Naive B cell (primary cell): ENCODE measurements at regions not wholly inside any gene's neighbourhood (a gene's known extent, or its start where the extent isn't known, plus 50 kb on each side); places are given as distances from the start of the nearest gene placed in this dataset.
A peak's percentile ranks its signal among the peaks of the same experiment; 100 is the strongest.

Source experiments
- ATAC-seq, 2 donors: fragments of 150-1000 bp; cut with Tn5 transposase; 2 replicates each; pipeline ENCODE4 v1.10.0; 2021; ENCODE audit warnings: low read depth in 2 of 2, mild to moderate bottlenecking in 2 of 2, moderate library complexity in 2 of 2
- DNase-seq: peaks from one replicate; pipeline ENCODE4 v3.0.0; 2022
- H3K27ac Mint-ChIP-seq, 6 donors: one replicate each; pipeline ENCODE4 v1.8.0; 2020 to 2022; ENCODE audit warnings: mild to moderate bottlenecking in 6 of 6, mixed read lengths in 6 of 6, moderate library complexity in 5 of 6, inconsistent platforms in 2 of 6
- H3K27me3 Mint-ChIP-seq, 3 donors: one replicate each; pipeline ENCODE4 v1.8.0; 2021 to 2022; ENCODE audit warnings: mixed read lengths in 3 of 3, mild to moderate bottlenecking in 1 of 3
- H3K36me3 Mint-ChIP-seq, 2 donors: one replicate each; pipeline ENCODE4 v1.8.0; 2020 to 2022; ENCODE audit warnings: mixed read lengths in 2 of 2, inconsistent platforms in 1 of 2, mild to moderate bottlenecking in 1 of 2
- H3K4me1 Mint-ChIP-seq, 3 donors: one replicate each; pipeline ENCODE4 v1.8.0; 2020 to 2022; ENCODE audit warnings: mixed read lengths in 3 of 3, inconsistent platforms in 1 of 3, mild to moderate bottlenecking in 1 of 3, moderate library complexity in 1 of 3
- H3K4me3 Mint-ChIP-seq, 8 donors: one replicate each; pipeline ENCODE4 v1.8.0; 2020 to 2022; ENCODE audit warnings: mild to moderate bottlenecking in 8 of 8, mixed read lengths in 8 of 8, moderate library complexity in 8 of 8, inconsistent platforms in 2 of 8
- H3K9me3 Mint-ChIP-seq, 7 donors: one replicate each; pipeline ENCODE4 v1.8.0; 2020 to 2022; ENCODE audit warnings: mixed read lengths in 7 of 7, mild to moderate bottlenecking in 5 of 7, inconsistent platforms in 2 of 7, moderate library complexity in 1 of 7

DNA sequence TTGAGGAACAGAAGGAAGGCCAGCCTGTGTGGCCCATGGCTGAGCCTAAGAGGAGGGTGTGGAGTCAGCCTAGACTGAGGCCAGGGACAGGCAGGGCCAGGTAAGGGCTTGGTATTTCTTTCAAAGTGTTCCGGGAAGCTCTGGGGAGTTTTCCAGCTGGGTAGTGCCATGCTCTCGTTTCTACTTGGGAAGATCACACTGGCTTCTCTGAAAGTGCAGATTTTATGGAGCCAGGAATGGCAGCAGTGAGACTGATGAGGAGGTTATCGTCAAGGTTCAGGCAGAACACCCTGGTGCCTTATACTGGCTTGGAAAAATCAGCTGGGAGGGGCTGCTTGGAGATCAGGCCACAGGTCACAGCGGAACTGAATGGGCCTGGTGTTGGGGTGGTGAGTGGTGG lies 245.1 kb downstream of the SOX11 start:
- Mint-ChIP-seq H3K36me3 (no peaks in the 10 kb centered on the region), H3K27ac (no peak overlapping the region), H3K27me3 (peaks cover 0 to 4% (median 0%) of the 10 kb centered on the region in 3 donors), H3K9me3 (peaks cover 0 to 11% (median 2%) of the 10 kb centered on the region in 7 donors), H3K4me1 (peaks cover 0 to 3% (median 0%) of the 10 kb centered on the region in 3 donors), H3K4me3 (no peak overlapping the region)
- DNase-seq (no peak), ATAC-seq (no peak)

DNA sequence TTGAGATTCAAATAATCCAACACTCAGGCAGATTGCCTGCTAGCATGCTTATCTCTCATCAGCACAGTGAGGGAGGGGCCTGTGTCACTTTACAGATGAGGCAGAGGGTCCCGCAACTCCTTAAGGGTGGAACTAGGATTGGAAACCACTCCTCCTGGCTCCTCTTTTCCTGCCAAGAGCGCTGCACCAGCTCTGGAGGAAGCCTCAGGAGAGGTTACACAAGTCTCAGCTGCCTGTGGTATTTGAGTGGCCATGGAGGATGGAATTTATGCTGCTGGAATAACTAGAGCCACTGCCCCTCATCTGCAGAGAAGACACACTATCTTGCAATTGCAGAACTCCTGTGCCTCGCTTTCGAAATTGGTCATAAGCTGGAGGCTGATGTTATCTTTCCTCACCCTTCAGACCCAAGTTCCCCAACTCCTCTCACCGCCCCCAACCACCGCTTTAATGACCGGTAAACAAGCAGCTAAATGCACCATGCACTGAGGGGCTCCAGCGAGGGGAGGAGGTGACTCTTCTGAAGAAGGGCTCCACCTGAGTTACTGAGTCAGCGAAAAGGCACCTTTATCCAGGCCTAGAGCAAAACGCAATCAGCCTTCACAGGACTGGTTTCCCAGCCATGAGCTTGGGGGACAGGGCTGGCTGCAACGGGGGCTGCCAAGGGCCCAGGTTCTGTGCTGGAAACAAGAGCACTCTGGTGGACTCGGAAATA lies 245.8 kb downstream of the SOX11 start:
- Mint-ChIP-seq H3K4me3 (no peak overlapping the region), H3K27ac (no peak overlapping the region), H3K9me3 (peaks cover 0 to 12% (median 4%) of the 10 kb centered on the region in 7 donors), H3K36me3 (no peaks in the 10 kb centered on the region), H3K4me1 (peaks cover 0 to 9% (median 0%) of the 10 kb centered on the region in 3 donors), H3K27me3 (peaks cover 0 to 4% (median 0%) of the 10 kb centered on the region in 3 donors)
- DNase-seq (no peak), ATAC-seq (no peak)

DNA sequence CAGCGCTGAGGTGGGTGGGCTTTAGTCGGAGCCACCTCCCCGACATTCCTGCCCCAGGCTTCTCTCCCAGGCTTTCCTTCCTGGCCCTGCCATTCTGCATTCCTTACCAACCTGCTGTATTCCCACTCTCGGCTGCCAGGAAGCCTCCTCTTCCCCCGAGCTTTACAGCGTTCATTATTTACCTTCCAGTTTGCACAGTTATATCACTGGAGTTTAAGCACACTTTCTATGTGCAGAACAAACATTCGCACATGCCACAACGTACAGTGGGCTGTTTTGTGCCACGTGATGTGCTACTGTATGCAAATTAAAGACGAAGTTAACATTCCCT lies 246.3 kb downstream of the SOX11 start:
- Mint-ChIP-seq H3K36me3 (no peaks in the 10 kb centered on the region), H3K27ac (no peak overlapping the region), H3K9me3 (peaks cover 0 to 15% (median 4%) of the 10 kb centered on the region in 7 donors), H3K27me3 (peaks cover 0 to 4% (median 0%) of the 10 kb centered on the region in 3 donors), H3K4me3 (no peak overlapping the region), H3K4me1 (peaks cover 0 to 11% (median 0%) of the 10 kb centered on the region in 3 donors)
- no peak for DNase-seq
- ATAC-seq = no peak

DNA sequence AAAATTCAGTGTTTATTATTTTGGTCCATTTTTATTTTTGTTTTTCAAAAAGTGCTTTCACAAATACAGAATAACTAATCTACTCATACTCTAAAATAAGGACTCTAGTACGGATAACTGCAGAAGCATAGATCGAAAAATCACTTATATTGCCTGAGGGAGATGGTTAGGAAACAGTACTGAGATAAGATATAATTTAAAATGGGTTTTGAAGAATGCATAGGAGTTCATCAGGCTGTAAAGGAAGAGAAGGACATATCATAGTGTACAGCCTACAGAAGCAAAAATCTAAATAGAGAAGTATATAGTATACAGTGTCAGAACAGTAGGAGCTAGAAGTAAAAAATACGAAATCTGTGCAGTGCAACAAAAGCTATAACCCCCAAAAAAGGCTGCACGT lies 247.4 kb downstream of the SOX11 start:
- peaks cover 0 to 4% (median 0%) of the 10 kb centered on the region in 3 donors for H3K27me3 Mint-ChIP-seq
- peaks cover 0 to 11% (median 4%) of the 10 kb centered on the region in 7 donors for H3K9me3 Mint-ChIP-seq
- peaks cover 0 to 11% (median 0%) of the 10 kb centered on the region in 3 donors for H3K4me1 Mint-ChIP-seq
- H3K27ac Mint-ChIP-seq = peak overlapping the region in 1 of 6 donors; percentile 42
- no peak overlapping the region for H3K4me3 Mint-ChIP-seq
- DNase-seq = no peak
- H3K36me3 Mint-ChIP-seq = no peaks in the 10 kb centered on the region
- no peak for ATAC-seq

DNA sequence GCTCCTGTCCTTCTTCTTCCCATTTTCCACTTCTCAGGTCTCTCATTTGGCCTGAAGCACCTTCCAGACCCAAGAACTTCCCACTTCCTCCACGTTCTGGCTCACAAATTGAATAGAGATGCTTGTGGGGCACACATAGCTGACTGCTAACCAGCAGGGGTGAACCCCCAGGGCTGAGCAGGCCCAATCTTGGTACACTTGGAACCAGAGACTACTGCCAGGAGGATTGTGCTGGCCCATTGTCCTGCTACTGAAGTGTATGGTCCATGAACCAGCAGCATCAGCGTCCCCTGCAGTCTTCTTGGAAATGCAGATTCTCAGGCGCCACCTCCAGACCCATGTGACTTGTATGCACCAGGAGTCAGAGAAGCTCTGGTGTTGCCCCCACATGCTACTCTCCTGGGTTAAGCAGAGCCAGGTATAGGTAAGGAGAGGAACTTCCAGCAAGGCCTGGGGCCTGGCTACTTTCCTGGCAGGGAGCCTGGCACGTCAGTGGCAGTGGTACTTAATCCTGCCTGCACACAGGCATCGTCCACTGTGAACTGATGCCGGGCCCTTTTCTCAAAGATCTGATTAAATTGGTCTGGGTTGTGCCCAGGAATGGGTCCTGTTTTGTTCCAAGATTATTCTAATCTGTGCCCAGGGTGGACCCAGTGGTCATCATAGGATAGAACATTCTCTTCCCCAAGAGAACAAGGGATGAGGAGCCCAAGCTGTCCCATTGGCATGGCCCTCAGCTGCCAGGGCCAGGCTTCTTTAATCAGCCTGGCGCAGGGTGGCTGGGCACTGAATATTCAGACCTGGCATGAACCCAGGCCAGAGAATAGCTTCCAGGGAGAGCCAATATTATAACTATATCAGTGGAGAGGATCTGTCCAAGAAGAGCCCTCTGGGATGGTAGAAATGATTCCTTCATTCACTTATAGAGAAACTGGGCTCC lies 248.7 kb downstream of the SOX11 start:
- Mint-ChIP-seq H3K9me3 (peaks cover 0 to 11% (median 4%) of the 10 kb centered on the region in 7 donors), H3K27me3 (peaks cover 0 to 4% (median 0%) of the 10 kb centered on the region in 3 donors), H3K4me1 (peaks cover 0 to 11% (median 0%) of the 10 kb centered on the region in 3 donors), H3K27ac (no peak overlapping the region), H3K36me3 (no peaks in the 10 kb centered on the region), H3K4me3 (no peak overlapping the region)
- no peak for ATAC-seq
- DNase-seq = no peak

DNA sequence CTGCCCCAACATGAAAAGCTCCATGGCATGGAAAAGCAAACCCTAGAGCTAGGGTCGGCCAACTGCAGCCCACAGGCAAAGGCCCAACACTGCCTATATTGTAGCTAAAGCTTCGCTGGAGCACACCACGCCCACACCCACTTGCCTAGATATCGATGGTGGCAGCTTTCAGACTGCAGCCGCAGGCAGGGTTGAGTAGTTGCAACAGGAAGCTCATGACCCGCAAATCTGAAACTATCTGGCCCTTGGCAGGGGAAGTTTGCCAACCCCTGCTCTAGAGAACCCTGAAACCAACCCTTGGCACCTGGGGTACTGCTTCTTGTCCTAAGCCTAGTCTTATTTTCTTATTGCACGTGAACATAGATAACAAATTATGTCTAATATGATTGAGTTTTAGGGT lies 250.0 kb downstream of the SOX11 start:
- peaks cover 0 to 11% (median 0%) of the 10 kb centered on the region in 3 donors for H3K4me1 Mint-ChIP-seq
- peaks cover 0 to 7% (median 2%) of the 10 kb centered on the region in 7 donors for H3K9me3 Mint-ChIP-seq
- ATAC-seq (peak; percentile 30 to 67), DNase-seq (no peak)
- H3K36me3 Mint-ChIP-seq = no peaks in the 10 kb centered on the region
- peak overlapping the region in 1 of 8 donors; percentile 35 for H3K4me3 Mint-ChIP-seq
- H3K27ac Mint-ChIP-seq = no peak overlapping the region
- H3K27me3 Mint-ChIP-seq = peaks cover 0 to 1% (median 0%) of the 10 kb centered on the region in 3 donors

DNA sequence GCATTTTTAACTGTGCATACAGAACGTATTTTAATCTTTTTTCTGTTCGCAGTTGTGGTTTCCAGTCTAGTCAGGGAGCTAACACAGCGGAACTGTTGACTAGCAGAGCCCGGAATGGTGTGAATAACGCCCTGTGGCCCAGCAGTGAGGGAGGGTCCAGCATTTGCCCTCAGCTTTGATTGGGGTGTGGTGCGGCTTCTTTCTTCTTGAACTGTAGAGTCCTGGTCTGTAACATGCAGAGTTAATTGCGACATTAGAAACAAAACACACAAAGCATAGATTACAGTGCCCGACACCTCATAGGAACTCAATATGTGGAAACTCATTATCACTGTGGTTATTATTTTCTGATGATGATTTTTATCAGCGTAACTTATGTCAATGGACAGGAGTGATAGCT lies 253.6 kb downstream of the SOX11 start:
- Mint-ChIP-seq H3K4me1 (peaks cover 0 to 11% (median 0%) of the 10 kb centered on the region in 3 donors), H3K27ac (no peak overlapping the region), H3K9me3 (peaks cover 0 to 9% (median 3%) of the 10 kb centered on the region in 7 donors), H3K27me3 (peaks cover 0 to 6% (median 0%) of the 10 kb centered on the region in 3 donors), H3K4me3 (no peak overlapping the region), H3K36me3 (no peaks in the 10 kb centered on the region)
- DNase-seq (no peak), ATAC-seq (no peak)

DNA sequence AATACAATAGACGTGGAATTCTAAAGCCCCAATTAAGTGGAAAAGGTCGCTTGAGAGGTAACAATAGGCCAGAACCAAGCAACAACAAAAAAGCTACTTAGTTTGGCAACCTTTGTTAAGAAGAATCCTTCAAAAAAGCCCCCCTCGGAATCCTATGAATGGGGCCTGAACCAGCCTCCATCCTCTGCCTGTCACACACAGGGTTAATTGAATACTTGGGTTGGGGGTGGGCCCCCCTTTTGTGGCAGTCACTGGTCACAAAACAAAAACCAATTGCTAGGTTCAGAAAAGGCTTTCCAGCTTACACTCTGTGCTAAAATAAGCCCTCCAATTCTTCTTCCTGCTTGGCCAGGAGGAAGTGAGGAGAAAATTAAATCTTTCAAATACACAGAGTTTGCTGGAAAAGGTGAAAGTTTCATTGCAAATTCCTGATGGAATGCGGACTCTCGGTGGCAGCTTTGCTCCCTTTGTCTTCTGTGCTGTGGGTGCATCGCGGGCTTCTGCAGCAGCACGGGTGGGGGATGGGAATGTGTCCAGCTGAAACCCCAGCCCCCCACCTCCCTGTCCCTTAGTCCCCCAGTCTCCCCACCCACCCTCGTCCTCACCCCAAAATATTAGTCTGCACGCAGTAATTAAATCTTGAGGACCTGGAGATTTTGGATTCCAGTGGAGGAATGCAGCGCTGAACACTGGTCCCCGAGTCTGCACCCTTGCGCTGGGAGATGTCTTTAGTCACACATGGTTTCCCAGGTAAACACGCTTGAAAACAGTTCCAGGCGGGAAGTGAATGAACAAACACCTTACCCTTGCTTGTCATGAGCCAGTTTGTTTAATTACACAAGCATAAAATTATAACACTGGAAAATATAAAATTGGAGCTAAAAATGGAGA lies 254.3 kb downstream of the SOX11 start:
- Mint-ChIP-seq H3K27me3 (peaks cover 0 to 6% (median 0%) of the 10 kb centered on the region in 3 donors), H3K9me3 (peaks cover 0 to 9% (median 4%) of the 10 kb centered on the region in 7 donors), H3K4me1 (peaks cover 0 to 11% (median 0%) of the 10 kb centered on the region in 3 donors), H3K4me3 (peak overlapping the region in 1 of 8 donors; percentile 47), H3K27ac (no peak overlapping the region), H3K36me3 (no peaks in the 10 kb centered on the region)
- ATAC-seq (no peak), DNase-seq (no peak)

DNA sequence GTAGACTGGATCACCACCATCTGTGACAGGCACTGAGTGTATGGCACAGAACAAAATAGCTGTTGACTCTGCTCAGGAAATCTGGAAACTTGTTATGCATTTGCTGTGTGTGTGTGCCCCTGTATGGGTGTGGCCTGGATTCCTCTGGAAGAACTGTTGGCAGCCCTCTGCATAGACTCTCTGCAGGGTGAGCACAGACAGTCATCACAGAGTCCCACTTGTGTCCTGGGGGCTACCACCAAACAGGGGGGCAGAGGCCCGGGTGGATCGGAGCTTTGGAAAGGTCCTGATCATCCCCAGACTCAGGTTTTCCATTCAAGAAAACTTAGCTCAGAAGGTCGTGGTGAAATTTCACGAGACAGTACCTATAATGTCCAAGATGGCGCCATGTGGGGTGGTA lies 258.6 kb downstream of the SOX11 start:
- Mint-ChIP-seq H3K27me3 (peaks cover 0 to 9% (median 0%) of the 10 kb centered on the region in 3 donors), H3K36me3 (no peaks in the 10 kb centered on the region), H3K4me3 (no peak overlapping the region), H3K9me3 (peaks cover 3 to 20% (median 5%) of the 10 kb centered on the region in 7 donors), H3K4me1 (no peaks in the 10 kb centered on the region), H3K27ac (no peak overlapping the region)
- no peak for DNase-seq
- ATAC-seq = no peak

DNA sequence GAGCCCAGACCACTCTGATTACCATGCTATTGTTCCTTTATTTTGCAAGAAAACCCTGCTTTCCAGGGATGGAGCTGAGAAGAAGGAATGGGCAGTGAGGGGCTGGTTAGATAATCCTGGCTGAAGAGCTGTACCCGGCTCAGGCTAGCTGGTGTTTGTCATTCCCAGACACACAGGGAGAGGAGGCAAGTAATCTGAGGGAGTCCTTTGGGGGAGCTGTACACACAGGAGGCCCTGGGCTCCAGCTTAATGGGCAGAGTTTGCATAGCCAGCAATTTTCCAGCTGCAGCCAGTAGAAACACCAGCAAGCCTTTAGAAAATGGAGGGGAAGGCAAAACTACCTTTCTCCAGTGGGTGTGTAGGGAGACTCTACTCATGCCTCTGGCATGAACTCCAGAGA lies 259.3 kb downstream of the SOX11 start:
- H3K4me3 Mint-ChIP-seq = no peak overlapping the region
- peaks cover 0 to 9% (median 0%) of the 10 kb centered on the region in 3 donors for H3K27me3 Mint-ChIP-seq
- ATAC-seq (no peak), DNase-seq (no peak)
- H3K9me3 Mint-ChIP-seq = peaks cover 3 to 21% (median 6%) of the 10 kb centered on the region in 7 donors
- no peaks in the 10 kb centered on the region for H3K4me1 Mint-ChIP-seq
- H3K36me3 Mint-ChIP-seq = no peaks in the 10 kb centered on the region
- no peak overlapping the region for H3K27ac Mint-ChIP-seq

DNA sequence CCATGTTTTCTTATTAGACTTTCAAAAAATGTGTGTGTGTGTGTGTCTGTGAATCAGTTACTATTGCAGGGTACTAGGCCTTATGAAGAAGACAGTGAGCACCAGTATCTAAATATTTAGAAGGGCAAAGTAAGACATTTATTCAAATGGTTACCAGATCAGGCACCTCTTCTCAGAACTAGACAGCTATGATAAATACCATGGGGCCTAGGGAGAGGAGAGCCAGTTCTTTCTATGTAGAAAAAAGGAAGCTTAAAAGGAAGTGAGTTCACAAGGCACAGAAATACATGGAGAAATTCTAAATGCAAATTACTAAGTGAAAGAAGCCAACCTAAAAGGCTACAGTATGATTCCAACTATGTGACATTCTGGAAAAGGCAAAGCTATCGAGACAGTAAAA lies 261.3 kb downstream of the SOX11 start:
- DNase-seq = no peak
- Mint-ChIP-seq H3K4me3 (no peak overlapping the region), H3K4me1 (no peaks in the 10 kb centered on the region), H3K36me3 (no peaks in the 10 kb centered on the region), H3K27ac (no peak overlapping the region), H3K27me3 (peaks cover 0 to 9% (median 0%) of the 10 kb centered on the region in 3 donors), H3K9me3 (peaks cover 3 to 21% (median 7%) of the 10 kb centered on the region in 7 donors)
- no peak for ATAC-seq

DNA sequence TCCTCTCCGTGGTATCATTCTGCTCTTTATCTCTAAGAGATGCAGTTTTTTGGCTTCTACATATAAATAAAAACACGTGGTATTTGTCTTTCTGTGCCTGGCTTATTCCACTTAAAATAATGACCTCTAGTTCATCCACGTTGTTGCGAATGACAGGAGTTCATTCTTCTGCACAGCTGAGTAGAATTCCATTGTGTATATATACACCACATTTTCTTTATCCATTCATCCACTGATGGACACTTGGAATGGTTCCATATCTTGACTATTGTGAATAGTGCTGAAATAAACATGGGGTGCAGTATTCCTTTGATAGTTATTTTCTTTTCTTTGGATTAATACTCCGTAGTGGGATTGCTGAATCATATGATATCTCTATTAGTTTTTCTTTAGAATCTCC lies 262.3 kb downstream of the SOX11 start:
- Mint-ChIP-seq H3K27me3 (peaks cover 0 to 3% (median 0%) of the 10 kb centered on the region in 3 donors), H3K36me3 (no peaks in the 10 kb centered on the region), H3K4me1 (no peaks in the 10 kb centered on the region), H3K4me3 (no peak overlapping the region), H3K27ac (no peak overlapping the region), H3K9me3 (peaks cover 3 to 21% (median 7%) of the 10 kb centered on the region in 7 donors)
- DNase-seq (no peak), ATAC-seq (no peak)

DNA sequence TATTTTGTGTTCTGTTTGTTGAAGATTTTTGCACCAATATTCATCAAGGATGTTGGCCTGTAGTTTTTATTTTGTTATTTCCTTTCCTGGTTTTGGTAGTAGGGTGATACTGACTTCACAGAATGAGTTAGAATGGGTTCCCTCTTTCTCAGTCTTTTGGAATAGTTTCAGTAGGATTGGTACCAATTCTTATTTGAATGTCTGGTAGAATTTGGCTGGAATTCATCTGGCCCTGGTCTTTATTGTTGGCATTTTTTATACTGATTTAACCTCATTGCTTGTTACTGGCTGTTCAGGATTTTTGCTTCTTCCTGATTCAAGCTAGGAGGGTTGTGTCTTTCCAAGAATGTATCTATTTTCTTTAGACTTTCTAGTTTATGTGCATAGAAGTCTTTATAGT lies 263.7 kb downstream of the SOX11 start:
- no peaks in the 10 kb centered on the region for H3K36me3 Mint-ChIP-seq
- ATAC-seq = no peak

More for the DNA sequence above, 263.7 kb downstream of the SOX11 start:
- H3K4me1 Mint-ChIP-seq = no peaks in the 10 kb centered on the region
- no peak overlapping the region for H3K27ac Mint-ChIP-seq
- H3K9me3 Mint-ChIP-seq = peaks cover 5 to 21% (median 8%) of the 10 kb centered on the region in 7 donors
- DNase-seq = no peak
- no peak overlapping the region for H3K4me3 Mint-ChIP-seq
- peaks cover 0 to 8% (median 0%) of the 10 kb centered on the region in 3 donors for H3K27me3 Mint-ChIP-seq
